A549 (cell line): ENCODE measurements at regions not wholly inside any gene's neighbourhood (a gene's known extent, or its start where the extent isn't known, plus 50 kb on each side); places are given as distances from the start of the nearest gene placed in this dataset.

Source experiments
- ATAC-seq, 2 experiments: fragments of 200-7000 bp in 1 of 2; fragments of >200 bp in 1 of 2; cut with Nextera tagmentation in 1 of 2; cut with Tn5 transposase in 1 of 2; 3 replicates each; pipeline versions ENCODE4 v1.8.0 to v1.9.1; 2018 to 2020; ENCODE audit warnings: mild to moderate bottlenecking in 1 of 2, moderate library complexity in 1 of 2
- CTCF ChIA-PET: fragments of 300-600 bp; sonication (Branson Sonifier 250); formaldehyde crosslinking; extraction: SDS; loops from one replicate; lab custom pipeline; 2021; ENCODE audit warnings: antibody characterized with exemption, inconsistent platforms; lab: Yijun Ruan, JAX
- POLR2A ChIA-PET: fragments of 350-600 bp; formaldehyde crosslinking; extraction: SDS; loops from one replicate; lab custom pipeline; 2021; ENCODE audit warnings: antibody characterized with exemption, inconsistent platforms; lab: Yijun Ruan, JAX
- DNase-seq, 2 experiments: peaks; one replicate each; pipeline versions ENCODE4 v3.0.0 to v3.0.0-alpha.2; 2011 to 2016; ENCODE audit warnings: low read depth in 1 of 2, low spot score in 1 of 2
- FAIRE-seq: peaks from 2 replicates; lab custom pipeline; 2011; peaks lifted over from hg19 to GRCh38; lab: Jason Lieb, UNC
- H3K27ac ChIP-seq, 2 experiments: fragments of >200 bp; sonication (Bioruptor Twin); formaldehyde crosslinking; 3 replicates each; pipeline ENCODE4 v1.5.1; 2016 to 2017
- H3K4me1 ChIP-seq: fragments of >200 bp; sonication (Bioruptor Twin); formaldehyde crosslinking; 3 replicates; pipeline ENCODE4 v1.6.1; 2016
- H3K4me2 ChIP-seq: fragments of >200 bp; sonication (Bioruptor Twin); formaldehyde crosslinking; 3 replicates; pipeline ENCODE4 v1.6.1; 2016
- H3K4me3 ChIP-seq: fragments of >200 bp; sonication (Bioruptor Twin); formaldehyde crosslinking; 3 replicates; pipeline ENCODE4 v1.5.1; 2016
- H3K9me3 ChIP-seq: fragments of >200 bp; sonication (Bioruptor Twin); formaldehyde crosslinking; 3 replicates; pipeline ENCODE4 v1.6.1; 2016
- CBX2 ChIP-seq: fragments of 200-600 bp; sonication (generic); IDR thresholded peaks from 2 replicates; pipeline ENCODE4 v1.6.1; 2016; ENCODE audit warnings: low read depth, mild to moderate bottlenecking, borderline replicate concordance
- CEBPB ChIP-seq, 2 experiments: fragments of >200 bp in 1 of 2; sonication (Bioruptor Twin) in 1 of 2; formaldehyde crosslinking in 1 of 2; IDR thresholded peaks; 2 replicates each; pipeline ENCODE4 v1.6.1; 2012 to 2016
- CHD2 ChIP-seq: fragments of 150-350 bp; IDR thresholded peaks from 2 replicates; pipeline ENCODE4 v1.6.1; 2014; ENCODE audit warnings: low read length; ENCODE audit not compliant: partially characterized antibody
- CHD4 ChIP-seq: fragments of 200-600 bp; sonication (generic); IDR thresholded peaks from 2 replicates; pipeline ENCODE4 v1.6.1; 2016; ENCODE audit warnings: antibody characterized with exemption, mild to moderate bottlenecking, borderline replicate concordance
- E2F6 ChIP-seq: IDR thresholded peaks from 2 replicates; pipeline ENCODE4 v1.6.1; 2012; ENCODE audit warnings: low read depth, borderline replicate concordance
- EP300 ChIP-seq, 2 experiments: fragments of >200 bp; sonication (Bioruptor Twin); formaldehyde crosslinking; IDR thresholded peaks; 2 replicates in 1 of 2; 3 replicates in 1 of 2; pipeline ENCODE4 v1.6.1; 2016 to 2017
- FOSB ChIP-seq: fragments of 250-450 bp; sonication (Bioruptor Pico); IDR thresholded peaks from 2 replicates; pipeline ENCODE4 v1.5.0; 2020; ENCODE audit warnings: mild to moderate bottlenecking, moderate library complexity
- FOSL2 ChIP-seq, 2 experiments: fragments of 450-650 bp in 1 of 2; fragments of >200 bp in 1 of 2; sonication (Bioruptor Twin) in 1 of 2; formaldehyde crosslinking; IDR thresholded peaks; 2 replicates each; pipeline versions ENCODE4 v1.5.0 to v1.6.1; 2016 to 2020; ENCODE audit warnings: mild to moderate bottlenecking in 1 of 2, moderate library complexity in 1 of 2
- FOXS1 ChIP-seq: fragments of 250-450 bp; sonication (Bioruptor Pico); IDR thresholded peaks from 2 replicates; pipeline ENCODE4 v1.5.0; 2020; ENCODE audit warnings: mild to moderate bottlenecking, moderate library complexity
- GATA3 ChIP-seq: IDR thresholded peaks from 2 replicates; pipeline ENCODE4 v1.6.1; 2012; ENCODE audit warnings: borderline replicate concordance
- HDAC2 ChIP-seq: fragments of 200-600 bp; sonication (generic); IDR thresholded peaks from 2 replicates; pipeline ENCODE4 v1.6.1; 2016
- HES2 ChIP-seq: fragments of >200 bp; sonication (Bioruptor Twin); formaldehyde crosslinking; IDR thresholded peaks from 2 replicates; pipeline ENCODE4 v1.6.1; 2016
- HEYL ChIP-seq: fragments of 250-450 bp; sonication (Bioruptor Pico); IDR thresholded peaks from 2 replicates; pipeline ENCODE4 v1.8.0; 2021; ENCODE audit warnings: mild to moderate bottlenecking, moderate library complexity
- HMGXB4 ChIP-seq: fragments of 250-450 bp; sonication (Bioruptor Pico); IDR thresholded peaks from 2 replicates; pipeline ENCODE4 v1.5.0; 2021; ENCODE audit warnings: mild to moderate bottlenecking, moderate library complexity, borderline replicate concordance
- HOXB13 ChIP-seq: fragments of 250-450 bp; sonication (Bioruptor Pico); IDR thresholded peaks from 2 replicates; pipeline ENCODE4 v1.5.0; 2020; ENCODE audit warnings: low read depth, mild to moderate bottlenecking, moderate library complexity
- HOXB5 ChIP-seq: fragments of 250-450 bp; sonication (Bioruptor Pico); IDR thresholded peaks from 2 replicates; pipeline ENCODE4 v1.5.0; 2020; ENCODE audit warnings: mild to moderate bottlenecking, moderate library complexity
- JUN ChIP-seq, 2 experiments: fragments of >200 bp; sonication (Bioruptor Twin); formaldehyde crosslinking; IDR thresholded peaks; 2 replicates in 1 of 2; 3 replicates in 1 of 2; pipeline ENCODE4 v1.6.1; 2016 to 2017
- KDM5A ChIP-seq: fragments of 200-600 bp; sonication (generic); IDR thresholded peaks from 2 replicates; pipeline ENCODE4 v1.6.1; 2016; ENCODE audit warnings: antibody characterized with exemption, mild to moderate bottlenecking
- MAZ ChIP-seq: fragments of 150-350 bp; IDR thresholded peaks from 2 replicates; pipeline ENCODE4 v1.6.1; 2014; ENCODE audit warnings: antibody characterized with exemption, low read depth, low read length, borderline replicate concordance
- MYC ChIP-seq: IDR thresholded peaks from 2 replicates; pipeline ENCODE4 v1.6.1; 2012; ENCODE audit warnings: mild to moderate bottlenecking, inconsistent platforms, low read length, improper control_type of control experiment, borderline replicate concordance
- NFE2L2 ChIP-seq: fragments of 150-350 bp; conservative IDR thresholded peaks from 2 replicates; pipeline ENCODE4 v1.6.1; 2014; ENCODE audit warnings: low read length
- NPAS2 ChIP-seq: fragments of 250-450 bp; sonication (Bioruptor Pico); IDR thresholded peaks from 2 replicates; pipeline ENCODE4 v1.8.0; 2022; ENCODE audit warnings: mild to moderate bottlenecking, moderate library complexity, borderline replicate concordance
- PHF8 ChIP-seq: fragments of 200-600 bp; sonication (generic); IDR thresholded peaks from 2 replicates; pipeline ENCODE4 v1.6.1; 2016; ENCODE audit warnings: low read depth, mild to moderate bottlenecking, antibody characterized with exemption, moderate library complexity, borderline replicate concordance
- POLR2A ChIP-seq: IDR thresholded peaks from 2 replicates; pipeline ENCODE4 v1.6.1; 2012; ENCODE audit warnings: mild to moderate bottlenecking, low read length
- POLR2AphosphoS2 ChIP-seq: conservative IDR thresholded peaks from 2 replicates; pipeline ENCODE4 v1.6.1; 2012; ENCODE audit warnings: low read length, improper control_type of control experiment, inconsistent platforms
- RAD21 ChIP-seq, 2 experiments: fragments of >200 bp in 1 of 2; sonication (Bioruptor Twin) in 1 of 2; formaldehyde crosslinking in 1 of 2; IDR thresholded peaks in 1 of 2; conservative IDR thresholded peaks in 1 of 2; 2 replicates in 1 of 2; 3 replicates in 1 of 2; pipeline ENCODE4 v1.6.1; 2012 to 2018; ENCODE audit warnings: inconsistent platforms in 1 of 2
- RCOR1 ChIP-seq: fragments of 150-350 bp; IDR thresholded peaks from 2 replicates; pipeline ENCODE4 v1.6.1; 2014; ENCODE audit warnings: antibody characterized with exemption, low read length, low read depth
- RFX5 ChIP-seq: fragments of 450-650 bp; IDR thresholded peaks from 2 replicates; pipeline ENCODE4 v1.7.1; 2014; ENCODE audit warnings: antibody characterized with exemption, mild to moderate bottlenecking, moderate library complexity
- SMC3 ChIP-seq: fragments of >200 bp; sonication (Bioruptor Twin); formaldehyde crosslinking; IDR thresholded peaks from 3 replicates; pipeline ENCODE4 v1.6.1; 2018; ENCODE audit warnings: inconsistent platforms
- SREBF2 ChIP-seq: fragments of 450-650 bp; IDR thresholded peaks from 2 replicates; pipeline ENCODE4 v1.6.1; 2014; ENCODE audit warnings: mild to moderate bottlenecking, moderate library complexity
- TP53 ChIP-seq: fragments of 250-450 bp; sonication (Bioruptor Pico); IDR thresholded peaks from 2 replicates; pipeline ENCODE4 v1.5.0; 2021; ENCODE audit warnings: mild to moderate bottlenecking, moderate library complexity
- ZC3H11A ChIP-seq: fragments of 450-650 bp; IDR thresholded peaks from 2 replicates; pipeline ENCODE4 v1.6.1; 2014; ENCODE audit warnings: antibody characterized with exemption, mild to moderate bottlenecking
- ZFP36 ChIP-seq: fragments of 450-650 bp; IDR thresholded peaks from 2 replicates; pipeline ENCODE4 v1.6.1; 2014; ENCODE audit warnings: borderline replicate concordance; ENCODE audit not compliant: partially characterized antibody
- ZNF302 ChIP-seq: fragments of 250-450 bp; sonication (Bioruptor Pico); IDR thresholded peaks from 2 replicates; pipeline ENCODE4 v1.9.0; 2021; ENCODE audit warnings: inconsistent platforms, mild to moderate bottlenecking, moderate library complexity
- whole genome bisulfite sequencing: methylation state at CpG from one replicate; pipeline ENCODE4 v1.1.6; 2017; ENCODE audit errors: missing lambda C conversion rate; 5-methylcytosine and 5-hydroxymethylcytosine counted together

- Histone ChIP-seq H3K27ac (no peak overlapping the region), H3K4me1 (no peaks in the 10 kb centered on the region), H3K4me2 (no peak overlapping the region), H3K9me3 (no peaks in the 10 kb centered on the region), H3K4me3 (no peak overlapping the region)
- ATAC-seq (no peak), FAIRE-seq (no peak), DNase-seq (no peak)
- CTCF ChIA-PET, result no interaction called here
- POLR2A ChIA-PET, result no interaction called here
- TF ChIP-seq EP300 (IDR thresholded peaks at IDR 0.05) (no peak), GATA3 (no peak), ZC3H11A (no peak), NFE2L2 (no peak), HOXB13 (no peak), ZFP36 (no peak), FOXS1 (CRISPR knock-in tag) (no peak), MAZ (no peak), FOSB (CRISPR knock-in tag) (no peak), PHF8 (no peak), HMGXB4 (CRISPR knock-in tag) (no peak), E2F6 (no peak), HES2 (no peak), CHD2 (no peak), KDM5A (no peak), NPAS2 (CRISPR knock-in tag) (no peak), HEYL (CRISPR knock-in tag) (no peak), POLR2A (no peak), FOSL2 (IDR thresholded peaks at IDR 0.05) (no peak), FOSL2 (CRISPR knock-in tag; IDR thresholded peaks at IDR 0.05) (no peak), CHD4 (no peak)
- 2% methylated on average over 3 of the region's 3 CpGs for WGBS
Measured at GRCh38 chr11:111039982-111040381, 205.5 kb upstream of the POU2AF2 start.

- Histone ChIP-seq H3K27ac (no peak overlapping the region), H3K9me3 (no peaks in the 10 kb centered on the region), H3K4me3 (no peak overlapping the region), H3K4me2 (no peak overlapping the region), H3K4me1 (no peaks in the 10 kb centered on the region)
- WGBS, result 0% methylated on average over 1 of the region's 1 CpG
- no peak for TF ChIP-seq CEBPB (IDR thresholded peaks at IDR 0.05)
- TF ChIP-seq HOXB5 (CRISPR knock-in tag), result no peak
- TF ChIP-seq RCOR1, result no peak
- TF ChIP-seq CBX2, result no peak
- CTCF ChIA-PET, result no interaction called here
- POLR2A ChIA-PET, result no interaction called here
- ATAC-seq (no peak), DNase-seq (no peak), FAIRE-seq (no peak)
Measured at GRCh38 chr11:111035746-111036145, 209.8 kb upstream of the POU2AF2 start.

- TF ChIP-seq ZNF302 (CRISPR knock-in tag) (no peak), SREBF2 (no peak), FOSL2 (IDR thresholded peaks at IDR 0.05) (no peak), FOSL2 (CRISPR knock-in tag; IDR thresholded peaks at IDR 0.05) (no peak), HDAC2 (no peak), RFX5 (no peak), CHD4 (no peak), TP53 (CRISPR knock-in tag) (no peak), ZC3H11A (no peak), SMC3 (no peak), RCOR1 (no peak), RAD21 (conservative IDR thresholded peaks at IDR 0.05 in 1 of 2, IDR thresholded peaks at IDR 0.05 in 1 of 2) (no peak), ZFP36 (no peak), JUN (IDR thresholded peaks at IDR 0.05) (no peak), EP300 (IDR thresholded peaks at IDR 0.05) (no peak), MYC (no peak), PHF8 (no peak), GATA3 (no peak), POLR2AphosphoS2 (no peak)
- H3K4me3 ChIP-seq, result no peak overlapping the region
- H3K9me3 ChIP-seq, result no peaks in the 10 kb centered on the region
- FAIRE-seq (no peak), DNase-seq (no peak), ATAC-seq (no peak)
- ChIA-PET CTCF (no interaction called here), POLR2A (no interaction called here)
- no peaks in the 10 kb centered on the region for H3K4me1 ChIP-seq
- no peak overlapping the region for H3K27ac ChIP-seq
- no peak overlapping the region for H3K4me2 ChIP-seq
Measured at GRCh38 chr11:111026241-111026640, 219.3 kb upstream of the POU2AF2 start.
